Motor neuron (in vitro differentiated cells): ENCODE measurements at regions not wholly inside any gene's neighbourhood (a gene's known extent, or its start where the extent isn't known, plus 50 kb on each side); places are given as distances from the start of the nearest gene placed in this dataset.
"Not testable (repeated sequence)": the region's sequence is repeated elsewhere in the genome, so short reads cannot be mapped to it uniquely, and the experiment has no call there.

Experiments used
- ATAC-seq, 8 experiments: fragments of 200-7000 bp; cut with Tn5 transposase; replicated peaks in 6 of 8; 2 replicates each; pipeline ENCODE4 v1.8.0; 2021; ENCODE audit warnings: mild to moderate bottlenecking in 8 of 8, moderate library complexity in 8 of 8
- H3K27ac ChIP-seq, 2 donors: fragments of 250-450 bp; sonication (Bioruptor Pico); 2 replicates each; pipeline ENCODE4 v1.9.0; 2021; ENCODE audit warnings: antibody characterized with exemption in 2 of 2, mild to moderate bottlenecking in 2 of 2, moderate library complexity in 1 of 2
- H3K4me1 ChIP-seq, 2 donors: fragments of 250-450 bp; sonication (Bioruptor Pico); replicated peaks in 1 of 2; 2 replicates each; pipeline ENCODE4 v1.6.1; 2021; ENCODE audit warnings: antibody characterized with exemption in 2 of 2, mild to moderate bottlenecking in 2 of 2, moderate library complexity in 1 of 2
- H3K4me3 ChIP-seq, 5 donors: fragments of 250-450 bp; sonication (Bioruptor Pico); 2 replicates each; pipeline ENCODE4 v1.9.0; 2021; ENCODE audit warnings: antibody characterized with exemption in 5 of 5, mild to moderate bottlenecking in 5 of 5, moderate library complexity in 4 of 5
- WGBS, 10 experiments: fragments of 450-650 bp; shearing (Covaris generic); methylation state at CpG; one replicate each; pipeline ENCODE4 v1.0.0; 2022; 5-methylcytosine and 5-hydroxymethylcytosine counted together
- in situ Hi-C, 9 experiments: fragments of 400-800 bp; cut with MboI; loops; one replicate each; pipeline ENCODE4 v1.15.0; 2021; ENCODE audit warnings: low sequenced_read_pairs in 9 of 9, low pct_unique_long_range_greater_than_20kb in 2 of 9; ENCODE audit not compliant: unreplicated experiment in 9 of 9

DNA sequence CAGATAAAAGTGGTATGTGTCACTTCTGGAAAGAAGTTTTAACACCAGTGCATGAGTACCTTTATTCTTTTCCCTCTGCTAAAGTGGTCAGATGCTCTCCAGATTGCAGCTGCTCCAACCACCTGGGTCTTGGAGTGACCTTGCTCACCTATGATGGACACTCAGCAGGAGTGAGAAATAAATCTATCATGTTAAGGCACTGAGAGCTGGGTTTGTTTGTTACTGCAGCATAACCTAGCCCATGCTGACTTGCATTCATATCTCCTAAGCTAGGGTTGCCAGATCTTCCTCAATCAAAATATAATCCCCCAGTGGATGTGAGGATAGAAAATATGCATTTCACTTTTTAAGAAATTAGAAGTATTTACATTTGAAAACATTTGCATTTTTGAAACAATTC is 295.9 kb downstream of the AGTPBP1 start:
- Histone ChIP-seq H3K27ac (no peak overlapping the region), H3K4me1 (no peaks in the 10 kb centered on the region), H3K4me3 (no peak overlapping the region)
- no peak for ATAC-seq
- in situ Hi-C loops: no loop called here

DNA sequence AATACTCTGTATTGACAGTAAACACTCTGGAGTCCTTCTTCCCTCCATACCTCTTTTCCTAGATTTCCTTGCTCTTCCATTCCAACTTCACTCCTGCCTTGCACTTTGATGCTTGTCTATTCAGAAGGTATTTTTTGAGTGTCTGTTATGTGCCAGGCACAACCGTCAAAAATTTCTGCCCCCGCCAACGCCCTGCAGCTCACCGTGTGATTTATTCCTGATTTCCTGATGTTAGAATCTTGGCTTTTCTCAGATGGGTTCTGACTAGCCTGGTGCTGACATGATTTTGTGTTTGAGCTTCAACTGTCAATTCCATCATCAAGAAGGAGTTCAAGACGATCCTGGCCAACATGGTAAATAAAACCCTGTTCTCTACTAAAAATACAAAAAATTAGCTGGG is 297.5 kb downstream of the AGTPBP1 start:
- H3K4me1 ChIP-seq: no peaks in the 10 kb centered on the region
- H3K27ac ChIP-seq: no peak overlapping the region
- in situ Hi-C loops: no loop called here
- no peak for ATAC-seq
- H3K4me3 ChIP-seq: no peak overlapping the region
- 0 to 96% (median 79%) methylated on average over 1 to 5 of the region's 5 CpGs for WGBS, 10 experiments

DNA sequence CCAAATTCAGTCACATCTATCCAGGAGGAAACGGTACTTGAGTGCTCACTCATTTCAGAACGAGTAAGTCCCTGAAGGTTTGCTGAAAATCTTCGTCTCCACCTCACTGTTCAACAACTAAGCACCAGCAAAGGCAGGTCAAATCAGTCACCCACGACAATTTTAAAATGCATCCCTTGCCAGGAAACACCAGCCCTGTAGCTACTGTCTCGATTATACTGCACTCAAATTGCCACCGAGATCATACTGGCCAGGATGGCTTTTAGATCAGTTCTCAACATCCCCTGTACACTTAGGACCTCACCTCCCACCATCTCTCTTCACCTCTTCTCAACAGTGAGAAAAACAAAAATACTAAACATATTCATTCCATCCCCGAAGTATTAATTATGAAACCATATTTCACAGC is 298.6 kb downstream of the AGTPBP1 start:
- Histone ChIP-seq H3K27ac (no peak overlapping the region), H3K4me3 (no peak overlapping the region), H3K4me1 (no peaks in the 10 kb centered on the region)
- in situ Hi-C loops: no loop called here
- 18 to 89% (median 80%) methylated on average over 2 to 7 of the region's 7 CpGs; no CpG with 5 or more reads in 1 of the 10 experiments for WGBS, 10 experiments
- no peak for ATAC-seq

DNA sequence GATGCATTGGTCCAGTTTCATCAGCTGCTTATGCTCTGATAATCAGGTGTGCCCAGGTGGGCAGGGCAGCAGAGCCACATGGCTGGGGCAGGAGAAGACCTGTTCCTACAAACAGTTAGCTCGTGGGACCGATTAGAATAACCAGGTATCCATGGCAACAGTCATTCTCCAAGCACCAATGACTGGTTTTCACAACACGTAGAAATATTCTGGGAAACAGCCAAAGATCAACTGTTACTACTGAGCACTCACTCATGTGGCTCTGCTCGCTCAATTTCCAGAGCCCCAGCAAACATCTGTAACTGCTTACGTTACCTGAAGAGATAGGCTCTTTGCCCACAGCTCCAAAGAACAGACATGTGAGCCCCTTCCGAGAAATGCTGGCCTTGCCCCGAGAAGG is 302.0 kb downstream of the AGTPBP1 start:
- in situ Hi-C loops: no loop called here
- ATAC-seq: no peak
- 0 to 91% (median 31%) methylated on average over 1 to 7 of the region's 7 CpGs; no CpG with 5 or more reads in 4 of the 10 experiments for WGBS, 10 experiments
- H3K4me3 ChIP-seq: no peak overlapping the region
- no peaks in the 10 kb centered on the region for H3K4me1 ChIP-seq
- H3K27ac ChIP-seq: no peak overlapping the region

DNA sequence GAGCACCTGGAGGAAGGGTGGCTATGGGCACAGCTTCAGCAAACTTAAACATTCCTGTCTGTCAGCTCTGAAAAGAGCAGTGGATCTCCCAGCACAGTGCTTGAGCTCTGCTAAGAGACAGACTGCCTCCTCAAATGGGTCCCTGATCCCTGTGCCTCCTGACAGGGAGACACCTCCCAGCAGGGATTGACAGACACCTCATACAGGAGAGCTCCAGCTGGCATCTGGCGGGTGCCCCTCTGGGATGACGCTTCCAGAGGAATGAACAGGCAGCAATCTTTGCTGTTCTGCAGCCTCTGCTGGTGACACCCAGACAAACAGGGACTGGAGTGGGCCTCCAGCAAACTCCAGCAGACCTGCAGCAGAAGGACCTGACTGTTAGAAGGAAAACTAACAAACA is 307.8 kb downstream of the AGTPBP1 start:
- ATAC-seq, H3K27ac ChIP-seq, in situ Hi-C loops, H3K4me3 ChIP-seq: not testable (repeated sequence)
- peaks cover 18 to 22% of the 10 kb centered on the region in 2 donors for H3K4me1 ChIP-seq
- no CpG with 5 or more reads among the region's 2 CpGs for WGBS, 10 experiments

DNA sequence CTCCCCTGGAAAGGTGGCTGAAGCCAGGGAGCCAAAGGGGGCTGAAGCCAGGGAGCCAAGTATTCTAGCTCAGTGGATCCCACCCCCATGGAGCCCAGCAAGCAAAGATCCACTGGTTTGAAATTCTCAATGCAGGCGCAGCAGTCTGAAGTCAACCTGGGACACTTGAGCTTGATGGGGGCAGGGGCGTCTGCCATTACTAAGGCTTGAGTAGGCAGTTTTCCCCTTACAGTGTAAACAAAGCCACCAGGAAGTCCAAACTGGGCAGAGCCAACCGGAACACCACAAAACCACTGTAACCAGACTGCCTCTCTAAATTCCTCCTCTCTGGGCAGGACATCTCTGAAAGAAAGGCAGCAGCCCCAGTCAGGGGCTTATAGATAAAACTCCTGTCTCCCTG is 308.2 kb downstream of the AGTPBP1 start:
- H3K4me1 ChIP-seq: peaks cover 22 to 26% of the 10 kb centered on the region in 2 donors
- in situ Hi-C loops, H3K4me3 ChIP-seq, ATAC-seq, H3K27ac ChIP-seq: not testable (repeated sequence)
- WGBS, 10 experiments: 80 to 100% (median 100%) methylated on average over 1 to 3 of the region's 3 CpGs; no CpG with 5 or more reads in 4 of the 10 experiments

DNA sequence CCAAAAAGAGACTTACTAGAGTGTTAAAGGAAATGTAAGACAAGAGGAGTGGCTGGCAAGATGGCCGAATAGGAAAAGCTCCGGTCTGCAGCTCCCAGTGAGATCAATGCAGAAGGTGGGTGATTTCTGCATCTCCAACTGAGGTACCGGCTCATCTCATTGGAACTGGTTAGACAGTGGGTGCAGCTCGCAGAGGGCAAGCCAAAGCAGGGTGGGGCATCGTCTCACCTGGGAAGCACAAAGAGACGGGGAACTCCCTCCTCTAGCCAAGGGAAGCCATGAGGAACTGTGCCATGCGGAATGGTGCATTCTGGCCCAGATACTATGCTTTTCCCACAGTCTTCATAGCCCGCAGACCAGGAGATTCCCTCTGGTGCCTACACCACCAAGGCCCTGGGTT is 308.7 kb downstream of the AGTPBP1 start:
- peaks cover 27 to 29% of the 10 kb centered on the region in 2 donors for H3K4me1 ChIP-seq
- H3K4me3 ChIP-seq: no peak overlapping the region
- no peak for ATAC-seq
- in situ Hi-C loops: no loop called here
- no peak overlapping the region for H3K27ac ChIP-seq
- 40 to 100% (median 70%) methylated on average over 1 to 4 of the region's 8 CpGs; no CpG with 5 or more reads in 6 of the 10 experiments for WGBS, 10 experiments

DNA sequence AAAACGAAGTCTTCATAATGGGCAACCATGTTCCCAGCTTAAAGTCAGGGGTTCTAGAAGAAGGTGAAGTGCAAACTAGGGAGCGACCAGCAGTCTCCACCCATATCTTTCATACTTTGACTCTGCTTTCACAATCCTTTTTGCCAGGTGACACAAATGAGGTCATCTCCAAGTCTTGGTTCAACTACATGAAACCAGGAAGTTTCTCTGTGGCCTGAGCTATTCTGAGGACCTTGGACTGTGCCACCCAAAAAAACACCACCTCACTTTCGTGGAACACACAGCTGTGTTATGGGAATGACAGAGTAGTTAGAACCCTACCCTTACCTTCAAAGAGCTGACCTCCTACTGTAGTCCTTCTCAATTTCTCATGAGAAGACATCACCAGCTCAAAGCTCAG is 309.2 kb downstream of the AGTPBP1 start:
- ATAC-seq: no peak
- Histone ChIP-seq H3K4me3 (no peak overlapping the region), H3K27ac (no peak overlapping the region), H3K4me1 (peaks cover 32 to 33% of the 10 kb centered on the region in 2 donors)
- WGBS, 10 experiments: 0 to 100% (median 91%) methylated on average over 1 to 3 of the region's 3 CpGs; no CpG with 5 or more reads in 2 of the 10 experiments
- in situ Hi-C loops: no loop called here

DNA sequence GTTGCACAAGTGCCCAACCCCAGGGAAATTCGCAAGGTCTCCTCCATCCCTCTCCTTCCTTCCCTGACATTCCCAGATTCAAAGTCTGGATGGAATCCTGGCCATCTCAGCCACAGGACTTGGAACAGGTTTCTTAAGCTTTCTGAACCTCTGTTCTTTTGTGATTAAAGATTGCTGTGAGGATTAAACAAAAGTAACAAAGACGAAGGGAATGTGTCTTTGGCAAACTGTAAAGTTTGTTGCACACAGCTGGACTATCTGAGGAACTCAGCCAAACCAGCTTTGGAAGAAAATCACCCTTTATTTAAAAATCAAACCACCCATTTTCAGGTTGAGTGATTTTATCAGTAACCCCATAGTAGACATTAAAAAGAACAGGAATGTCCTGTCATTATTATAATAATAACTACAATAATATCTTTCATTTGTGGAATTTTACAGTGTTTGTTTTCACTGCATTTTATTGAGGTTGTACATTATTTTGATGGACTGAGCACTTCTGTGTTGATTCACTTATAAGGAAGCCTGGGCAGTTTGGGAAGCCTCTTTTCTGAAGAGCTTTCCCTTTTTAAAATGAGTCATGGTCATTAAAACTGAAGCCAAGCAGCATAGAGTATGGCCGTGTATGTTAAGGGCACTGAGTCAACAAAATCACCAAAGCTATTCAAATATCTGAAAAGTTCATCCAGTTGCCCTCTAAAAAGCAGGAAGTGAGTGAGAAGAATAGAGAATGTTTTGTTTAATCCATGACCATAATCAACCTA is 310.2 kb downstream of the AGTPBP1 start:
- peak in 2 of 8 experiments; percentile 85 to 87 for ATAC-seq
- 0 to 100% (median 60%) methylated on average over 1 to 3 of the region's 3 CpGs; no CpG with 5 or more reads in 1 of the 10 experiments for WGBS, 10 experiments
- Histone ChIP-seq H3K4me3 (no peak overlapping the region), H3K27ac (no peak overlapping the region), H3K4me1 (peaks cover 32 to 36% of the 10 kb centered on the region in 2 donors)
- in situ Hi-C loops: no loop called here

DNA sequence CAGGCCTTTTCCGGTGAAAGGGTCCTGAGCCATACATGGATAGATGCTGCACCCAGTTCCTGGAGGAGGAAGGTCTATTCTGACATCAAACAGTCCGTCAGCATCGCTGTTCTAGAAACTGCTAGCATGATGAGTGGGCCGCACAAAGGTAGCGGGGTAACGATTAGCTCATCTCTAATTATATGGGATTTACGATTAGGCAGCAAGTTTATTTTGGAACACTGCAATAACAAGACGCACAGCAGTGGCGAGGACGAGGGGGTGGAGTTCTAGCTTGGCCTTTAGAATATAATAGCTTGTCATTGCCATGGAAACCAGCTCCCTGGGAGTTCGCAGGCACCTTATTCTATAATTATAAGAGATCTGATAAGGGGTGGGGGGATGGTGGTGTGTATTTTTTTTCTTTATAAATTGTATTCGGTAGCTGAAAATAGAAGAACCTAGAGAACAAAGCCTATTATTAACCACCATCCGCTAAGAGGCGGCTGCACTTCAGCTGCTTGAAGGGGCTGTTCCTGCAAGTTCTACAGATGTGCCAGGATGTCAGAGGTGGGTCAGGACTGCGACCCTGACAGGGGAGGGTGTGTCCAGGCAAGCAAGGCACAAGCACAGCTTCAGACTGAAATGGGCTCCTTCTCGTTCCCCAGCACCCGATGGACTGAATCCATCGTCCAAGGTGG is 311.0 kb downstream of the AGTPBP1 start:
- in situ Hi-C loops: no loop called here
- H3K4me1 ChIP-seq: peaks cover 32 to 36% of the 10 kb centered on the region in 2 donors
- no peak overlapping the region for H3K27ac ChIP-seq
- 20 to 94% (median 47%) methylated on average over 1 to 15 of the region's 18 CpGs; no CpG with 5 or more reads in 2 of the 10 experiments for WGBS, 10 experiments
- ATAC-seq: peak in 5 of 8 experiments; percentile 86 to 91 (median 90)
- no peak overlapping the region for H3K4me3 ChIP-seq

DNA sequence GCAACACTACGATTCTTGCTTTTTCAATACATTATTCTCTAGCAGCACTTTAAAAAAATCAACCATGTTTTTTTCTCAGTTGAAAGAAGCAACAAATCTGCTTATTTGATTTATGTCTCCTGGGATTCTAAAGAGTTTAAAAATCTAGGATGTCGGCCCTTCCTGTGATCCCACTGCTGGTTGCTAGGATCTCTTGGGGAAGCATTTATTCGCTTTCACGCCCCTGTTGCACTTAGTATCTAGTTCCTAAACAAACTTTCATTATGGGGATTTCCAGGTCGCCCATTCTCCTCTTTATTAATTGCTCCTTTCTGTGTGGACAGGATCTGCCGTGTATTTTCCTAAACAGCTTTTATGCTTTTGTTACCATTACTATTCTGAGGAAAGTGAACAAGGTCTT is 313.5 kb downstream of the AGTPBP1 start:
- Histone ChIP-seq H3K4me3 (no peak overlapping the region), H3K4me1 (peaks cover 32 to 43% of the 10 kb centered on the region in 2 donors), H3K27ac (no peak overlapping the region)
- 0 to 91% (median 26%) methylated on average over 2 to 6 of the region's 6 CpGs for WGBS, 10 experiments
- ATAC-seq: peak in 2 of 8 experiments; percentile 13 to 25
- in situ Hi-C loops: loop anchor here in 1 of 9 experiments (10.0 kb wide), 1 partner anchor 163 kb away; no protein-coding TSS in a partner anchor

DNA sequence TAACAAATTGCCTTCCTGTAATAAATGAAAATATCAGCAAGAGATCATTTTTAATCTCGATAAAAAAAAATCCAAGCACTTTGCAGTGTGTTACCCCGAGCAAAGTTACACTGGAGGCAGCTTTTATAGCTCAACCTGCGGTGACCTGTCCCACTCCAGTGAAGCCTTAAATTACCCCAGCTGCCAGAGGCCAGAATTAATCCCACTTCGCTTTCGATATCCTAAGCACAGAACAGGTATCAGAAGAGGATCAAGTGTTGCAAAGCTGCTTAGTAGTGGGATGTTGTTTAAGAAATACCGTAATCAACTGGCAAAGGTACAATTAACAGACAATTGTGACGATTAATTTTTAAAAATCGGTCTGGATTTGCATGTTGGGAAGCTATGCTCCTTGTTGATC is 314.0 kb downstream of the AGTPBP1 start:
- no peak for ATAC-seq
- in situ Hi-C loops: loop anchor here in 1 of 9 experiments (10.0 kb wide), 1 partner anchor 163 kb away; no protein-coding TSS in a partner anchor
- H3K4me3 ChIP-seq: no peak overlapping the region
- 20 to 82% (median 68%) methylated on average over 2 to 8 of the region's 8 CpGs for WGBS, 10 experiments
- no peak overlapping the region for H3K27ac ChIP-seq
- H3K4me1 ChIP-seq: peaks cover 32 to 43% of the 10 kb centered on the region in 2 donors

DNA sequence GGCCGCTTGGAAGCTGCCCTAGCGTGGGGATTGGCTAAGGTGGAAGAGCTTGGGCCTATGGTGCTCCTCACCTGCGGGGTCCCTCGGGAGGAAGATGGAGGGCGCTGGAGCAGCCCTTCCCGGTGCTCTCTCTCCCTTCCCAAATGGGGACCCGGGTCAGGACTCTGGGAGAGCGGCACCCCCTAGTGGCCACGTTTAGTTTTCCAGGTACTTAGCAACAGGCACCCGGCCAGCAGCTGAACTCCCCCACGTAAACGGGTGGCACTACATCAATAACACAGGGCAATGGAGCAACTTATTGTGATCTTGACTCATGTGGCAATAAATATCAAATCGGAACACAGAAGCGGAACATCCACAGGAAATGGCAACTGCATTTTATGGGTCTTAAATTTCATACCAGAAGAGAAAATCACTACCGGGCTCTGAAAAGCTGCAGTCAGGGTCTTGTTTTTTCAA is 316.6 kb downstream of the AGTPBP1 start:
- peaks cover 31 to 44% of the 10 kb centered on the region in 2 donors for H3K4me1 ChIP-seq
- 2 to 84% (median 25%) methylated on average over 2 to 13 of the region's 15 CpGs; no CpG with 5 or more reads in 1 of the 10 experiments for whole genome bisulfite sequencing, 10 experiments
- ATAC-seq: peak in 7 of 8 experiments; percentile 21 to 89 (median 50)
- no peak overlapping the region for H3K4me3 ChIP-seq
- in situ Hi-C loops: loop anchor here in 1 of 9 experiments (10.0 kb wide), 1 partner anchor 160 kb away; no protein-coding TSS in a partner anchor
- H3K27ac ChIP-seq: no peak overlapping the region
